Activated CD4-positive, alpha-beta memory T cell treated with anti-CD3 and anti-CD28 coated beads for 36 hours (primary cell): ENCODE measurements at regions not wholly inside any gene's neighbourhood (a gene's known extent, or its start where the extent isn't known, plus 50 kb on each side); places are given as distances from the start of the nearest gene placed in this dataset.

Experiments
- CTCF ChIA-PET: fragments of 350-600 bp; sonication (Branson Sonifier 250); formaldehyde crosslinking; loops from one replicate; lab custom pipeline; 2021; ENCODE audit warnings: antibody characterized with exemption, inconsistent platforms; lab: Charles Lee
- POLR2A ChIA-PET: fragments of 350-600 bp; sonication (Branson Sonifier 250); formaldehyde crosslinking; loops from one replicate; lab custom pipeline; 2021; ENCODE audit warnings: antibody characterized with exemption; lab: Charles Lee
- DNase-seq: peaks from one replicate; pipeline ENCODE4 v3.0.0-alpha.2; 2020
- H3K27ac Mint-ChIP-seq: one replicate; pipeline ENCODE4 v1.8.0; 2021; ENCODE audit warnings: mixed read lengths
- H3K27me3 Mint-ChIP-seq: one replicate; pipeline ENCODE4 v1.8.0; 2021; ENCODE audit warnings: mixed read lengths
- H3K36me3 Mint-ChIP-seq: one replicate; pipeline ENCODE4 v1.8.0; 2021; ENCODE audit warnings: mixed read lengths
- H3K4me1 Mint-ChIP-seq: one replicate; pipeline ENCODE4 v1.8.0; 2021; ENCODE audit warnings: low read depth, mixed read lengths
- H3K4me3 Mint-ChIP-seq: one replicate; pipeline ENCODE4 v1.8.0; 2021; ENCODE audit warnings: mild to moderate bottlenecking, mixed read lengths
- H3K9me3 Mint-ChIP-seq: one replicate; pipeline ENCODE4 v1.8.0; 2021; ENCODE audit warnings: mixed read lengths
- intact Hi-C: fragments of 100-400 bp; cut with micrococcal nuclease; formaldehyde crosslinking; loops from one replicate; pipeline ENCODE4 v1.15.1; 2023

DNA sequence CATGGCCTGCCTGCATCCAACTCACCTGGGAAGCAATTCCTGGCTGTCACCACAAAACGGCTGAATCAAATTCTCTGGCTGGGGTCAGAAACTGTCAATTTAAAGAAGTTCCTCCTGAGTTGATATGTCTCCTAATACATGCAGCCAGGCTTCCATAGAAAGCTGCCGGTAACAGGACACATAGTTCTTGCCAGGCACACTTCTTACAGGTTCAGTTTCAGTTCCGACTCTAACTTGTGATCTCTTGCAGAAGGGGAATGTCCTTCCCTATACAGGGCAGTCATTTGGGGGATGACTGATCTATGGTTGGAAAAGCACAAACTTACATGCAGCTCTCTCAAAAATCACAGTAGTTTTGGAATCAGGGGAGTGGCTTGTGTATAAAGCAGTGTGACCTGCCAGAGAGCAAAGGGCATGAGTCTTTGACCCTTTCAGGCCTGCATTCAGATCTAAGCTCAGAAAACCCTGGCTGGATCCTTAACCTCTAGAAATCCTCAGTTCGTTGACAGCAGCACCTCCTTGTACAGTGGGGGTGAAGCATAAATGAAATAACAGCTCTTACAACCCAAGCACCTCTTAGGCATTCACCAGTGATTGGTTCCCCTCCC, 195.6 kb downstream of the SCP2D1 start:
- Mint-ChIP-seq H3K27ac (no peak overlapping the region), H3K27me3 (no peaks in the 10 kb centered on the region), H3K4me3 (no peak overlapping the region), H3K9me3 (no peaks in the 10 kb centered on the region), H3K36me3 (no peaks in the 10 kb centered on the region), H3K4me1 (no peaks in the 10 kb centered on the region)
- POLR2A ChIA-PET: no interaction called here
- CTCF ChIA-PET: no interaction called here
- intact Hi-C loops: no loop called here
- DNase-seq: no peak

DNA sequence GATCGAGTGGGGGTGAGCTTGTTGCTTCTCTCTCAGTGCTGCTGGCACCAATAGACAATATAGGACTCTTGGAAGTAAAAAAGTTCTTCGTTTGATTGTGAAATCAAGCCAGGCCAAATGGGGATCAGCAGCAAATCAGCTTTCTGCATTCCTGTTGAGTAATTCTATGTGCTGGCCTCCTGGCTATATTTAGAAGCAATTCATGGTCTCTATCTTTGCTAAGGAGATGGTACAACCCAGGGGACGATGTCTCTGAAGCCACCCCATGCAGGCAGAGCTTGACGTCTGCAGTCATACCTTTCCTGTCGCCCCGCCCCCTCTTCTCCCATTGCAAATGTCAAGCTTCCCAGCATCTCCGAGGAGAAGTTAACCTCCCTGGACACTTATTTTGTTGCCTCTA, 199.1 kb downstream of the SCP2D1 start:
- no peaks in the 10 kb centered on the region for H3K4me1 Mint-ChIP-seq
- H3K27me3 Mint-ChIP-seq: no peaks in the 10 kb centered on the region
- DNase-seq: no peak
- intact Hi-C loops: no loop called here
- no peaks in the 10 kb centered on the region for H3K9me3 Mint-ChIP-seq
- H3K27ac Mint-ChIP-seq: no peak overlapping the region
- ChIA-PET CTCF (interaction anchor here (0.7 kb wide), 1 partner anchor 20 kb away, joined by 3 read pairs; no protein-coding TSS in a partner anchor), POLR2A (no interaction called here)
- H3K36me3 Mint-ChIP-seq: no peaks in the 10 kb centered on the region
- no peak overlapping the region for H3K4me3 Mint-ChIP-seq

GRCh38 chr20:19013907-19014306, 198.5 kb upstream of the SLC24A3 start:
- DNase-seq: no peak
- Mint-ChIP-seq H3K27ac (no peak overlapping the region), H3K4me3 (no peak overlapping the region), H3K27me3 (no peaks in the 10 kb centered on the region), H3K4me1 (no peaks in the 10 kb centered on the region), H3K36me3 (no peaks in the 10 kb centered on the region), H3K9me3 (no peaks in the 10 kb centered on the region)
- intact Hi-C loops: no loop called here
- ChIA-PET CTCF (no interaction called here), POLR2A (no interaction called here)

- Mint-ChIP-seq H3K9me3 (no peaks in the 10 kb centered on the region), H3K4me1 (no peaks in the 10 kb centered on the region), H3K27ac (no peak overlapping the region), H3K4me3 (no peak overlapping the region), H3K27me3 (no peaks in the 10 kb centered on the region), H3K36me3 (no peaks in the 10 kb centered on the region)
- CTCF ChIA-PET: no interaction called here
- POLR2A ChIA-PET: no interaction called here
- no peak for DNase-seq
- intact Hi-C loops: no loop called here
These were observed 196.9 kb upstream of the SLC24A3 start for GRCh38 chr20:19015351-19016139.

GRCh38 chr20:19016140-19016497, 196.3 kb upstream of the SLC24A3 start:
- Mint-ChIP-seq H3K4me3 (no peak overlapping the region), H3K27me3 (no peaks in the 10 kb centered on the region), H3K9me3 (no peaks in the 10 kb centered on the region), H3K4me1 (no peaks in the 10 kb centered on the region), H3K27ac (no peak overlapping the region), H3K36me3 (no peaks in the 10 kb centered on the region)
- CTCF ChIA-PET: no interaction called here
- intact Hi-C loops: no loop called here
- POLR2A ChIA-PET: no interaction called here
- DNase-seq: no peak

GRCh38 chr20:19017104-19017690, 195.2 kb upstream of the SLC24A3 start:
- Mint-ChIP-seq H3K4me1 (no peaks in the 10 kb centered on the region), H3K4me3 (no peak overlapping the region), H3K36me3 (no peaks in the 10 kb centered on the region), H3K27ac (no peak overlapping the region), H3K27me3 (no peaks in the 10 kb centered on the region), H3K9me3 (no peaks in the 10 kb centered on the region)
- no peak for DNase-seq
- ChIA-PET POLR2A (no interaction called here), CTCF (no interaction called here)
- intact Hi-C loops: no loop called here

GRCh38 chr20:19018881-19019280, 193.6 kb upstream of the SLC24A3 start:
- H3K36me3 Mint-ChIP-seq: no peaks in the 10 kb centered on the region
- intact Hi-C loops: no loop called here
- no peaks in the 10 kb centered on the region for H3K9me3 Mint-ChIP-seq
- H3K27ac Mint-ChIP-seq: no peak overlapping the region
- CTCF ChIA-PET: no interaction called here
- no peak for DNase-seq
- H3K27me3 Mint-ChIP-seq: no peaks in the 10 kb centered on the region
- no peak overlapping the region for H3K4me3 Mint-ChIP-seq
- H3K4me1 Mint-ChIP-seq: no peaks in the 10 kb centered on the region
- POLR2A ChIA-PET: no interaction called here

- no peaks in the 10 kb centered on the region for H3K36me3 Mint-ChIP-seq
- no peaks in the 10 kb centered on the region for H3K9me3 Mint-ChIP-seq
- no peak overlapping the region for H3K4me3 Mint-ChIP-seq
- intact Hi-C loops: no loop called here
- ChIA-PET POLR2A (no interaction called here), CTCF (no interaction called here)
- no peaks in the 10 kb centered on the region for H3K4me1 Mint-ChIP-seq
- no peak for DNase-seq
- H3K27ac Mint-ChIP-seq: no peak overlapping the region
- H3K27me3 Mint-ChIP-seq: no peaks in the 10 kb centered on the region
These were observed 192.6 kb upstream of the SLC24A3 start for GRCh38 chr20:19019734-19020364.

DNA sequence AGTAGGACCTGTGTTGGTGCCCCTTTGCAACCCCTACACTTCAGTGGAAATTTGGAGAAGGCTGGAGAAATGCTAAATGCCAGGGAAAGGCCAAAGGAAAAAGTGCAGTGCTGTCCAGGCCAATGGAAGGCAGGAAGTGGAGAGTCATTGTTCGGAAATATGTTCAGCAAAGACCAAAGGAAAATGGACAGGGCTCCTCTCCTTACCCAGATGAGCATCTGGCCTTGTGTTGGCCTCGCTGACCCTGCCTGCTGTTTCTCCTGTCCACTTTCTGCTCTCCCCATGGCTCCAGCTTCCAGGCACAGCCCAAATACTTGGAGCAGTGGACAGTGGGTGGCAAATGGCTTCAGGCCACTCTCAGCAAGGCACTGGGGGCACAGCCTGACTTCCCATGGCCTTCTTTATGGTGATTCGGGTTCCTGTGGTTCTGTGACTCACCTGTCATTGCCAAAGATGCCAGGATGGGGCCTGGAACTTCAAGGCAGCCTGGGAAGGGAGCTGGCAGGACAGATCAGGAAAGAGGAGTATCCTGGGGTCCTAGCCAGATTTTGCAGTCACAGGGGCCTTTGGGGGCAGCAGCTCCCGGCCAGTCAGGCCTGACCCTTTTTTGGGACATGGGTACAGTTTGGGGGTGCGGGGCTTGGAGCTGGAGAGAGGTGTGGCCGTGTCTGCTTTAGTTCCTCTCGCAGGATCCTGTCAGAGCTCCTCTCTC, 190.9 kb upstream of the SLC24A3 start:
- Mint-ChIP-seq H3K4me1 (no peaks in the 10 kb centered on the region), H3K36me3 (no peaks in the 10 kb centered on the region), H3K4me3 (no peak overlapping the region), H3K27ac (no peak overlapping the region), H3K9me3 (no peaks in the 10 kb centered on the region), H3K27me3 (no peaks in the 10 kb centered on the region)
- ChIA-PET CTCF (no interaction called here), POLR2A (no interaction called here)
- intact Hi-C loops: no loop called here
- DNase-seq: no peak

- Mint-ChIP-seq H3K9me3 (no peaks in the 10 kb centered on the region), H3K36me3 (no peaks in the 10 kb centered on the region), H3K4me3 (no peak overlapping the region), H3K27me3 (no peaks in the 10 kb centered on the region), H3K4me1 (no peaks in the 10 kb centered on the region), H3K27ac (no peak overlapping the region)
- intact Hi-C loops: no loop called here
- ChIA-PET POLR2A (no interaction called here), CTCF (no interaction called here)
- DNase-seq: no peak
These were observed 190.3 kb upstream of the SLC24A3 start for GRCh38 chr20:19022118-19022575.

DNA sequence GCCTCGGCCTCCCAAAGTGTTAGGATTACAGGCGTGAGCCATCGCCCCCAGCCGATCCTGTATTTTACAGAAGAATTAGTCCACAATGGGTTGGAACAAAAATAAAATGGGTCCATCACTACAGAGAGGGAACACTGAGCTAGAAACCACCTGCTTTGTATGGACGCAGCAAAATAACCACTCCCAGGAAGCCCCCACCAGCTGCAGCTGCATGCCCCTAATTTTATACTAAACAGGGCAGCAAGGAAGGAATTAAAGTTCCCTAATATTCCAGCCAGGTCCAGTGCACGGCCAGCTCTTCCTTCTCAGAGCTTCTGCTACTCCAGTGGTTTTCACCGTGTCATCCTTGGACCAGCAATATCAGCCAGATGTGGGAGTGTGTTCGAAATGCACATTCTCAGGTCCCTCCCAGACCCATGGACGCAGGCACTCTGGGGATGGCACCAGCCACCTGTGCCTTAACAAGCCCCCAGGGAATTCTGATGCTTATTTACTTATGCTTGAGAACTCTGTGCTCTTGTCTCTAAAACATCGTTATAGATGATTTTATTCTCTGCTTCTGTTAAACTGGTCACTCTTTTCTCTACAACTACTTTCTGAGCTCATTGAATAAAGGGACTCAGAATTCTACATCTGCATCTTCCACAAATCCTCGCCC, 189.5 kb upstream of the SLC24A3 start:
- Mint-ChIP-seq H3K27ac (no peak overlapping the region), H3K36me3 (no peaks in the 10 kb centered on the region), H3K4me1 (no peaks in the 10 kb centered on the region), H3K4me3 (no peak overlapping the region), H3K27me3 (no peaks in the 10 kb centered on the region), H3K9me3 (no peaks in the 10 kb centered on the region)
- ChIA-PET POLR2A (no interaction called here), CTCF (no interaction called here)
- intact Hi-C loops: no loop called here
- DNase-seq: no peak
